ENCODE measurements at regions not wholly inside any gene's neighbourhood (a gene's known extent, or its start where the extent isn't known, plus 50 kb on each side); places are given as distances from the start of the nearest gene placed in this dataset.

GRCh38 chr1:5744911-5745799 lies 247.1 kb downstream of the NPHP4 start:
- no peak for ATAC-seq (ENCODE audit: low FRiP score)
- no peak for DNase-seq (ENCODE audit: low spot score)
- TF ChIP-seq CTCF (IDR thresholded peaks at IDR 0.05), result no peak

GRCh38 chr1:5744341-5744740 lies 247.9 kb downstream of the NPHP4 start:
- DNase-seq (ENCODE audit: low spot score) (no peak), ATAC-seq (ENCODE audit: low FRiP score) (no peak)
- no peak for TF ChIP-seq CTCF (IDR thresholded peaks at IDR 0.05)

GRCh38 chr1:5743435-5744095 lies 248.7 kb downstream of the NPHP4 start:
- DNase-seq (ENCODE audit: low spot score), result no peak
- TF ChIP-seq CTCF (IDR thresholded peaks at IDR 0.05), result no peak
- ATAC-seq (ENCODE audit: low FRiP score), result no peak

GRCh38 chr1:5742801-5743200 lies 249.4 kb downstream of the NPHP4 start:
- DNase-seq (ENCODE audit: low spot score) (no peak), ATAC-seq (ENCODE audit: low FRiP score) (no peak)
- no peak for TF ChIP-seq CTCF (IDR thresholded peaks at IDR 0.05)

GRCh38 chr1:5742032-5742431 lies 250.2 kb downstream of the NPHP4 start:
- DNase-seq (ENCODE audit: low spot score) (no peak), ATAC-seq (ENCODE audit: low FRiP score) (no peak)
- no peak for TF ChIP-seq CTCF (IDR thresholded peaks at IDR 0.05)

DNA sequence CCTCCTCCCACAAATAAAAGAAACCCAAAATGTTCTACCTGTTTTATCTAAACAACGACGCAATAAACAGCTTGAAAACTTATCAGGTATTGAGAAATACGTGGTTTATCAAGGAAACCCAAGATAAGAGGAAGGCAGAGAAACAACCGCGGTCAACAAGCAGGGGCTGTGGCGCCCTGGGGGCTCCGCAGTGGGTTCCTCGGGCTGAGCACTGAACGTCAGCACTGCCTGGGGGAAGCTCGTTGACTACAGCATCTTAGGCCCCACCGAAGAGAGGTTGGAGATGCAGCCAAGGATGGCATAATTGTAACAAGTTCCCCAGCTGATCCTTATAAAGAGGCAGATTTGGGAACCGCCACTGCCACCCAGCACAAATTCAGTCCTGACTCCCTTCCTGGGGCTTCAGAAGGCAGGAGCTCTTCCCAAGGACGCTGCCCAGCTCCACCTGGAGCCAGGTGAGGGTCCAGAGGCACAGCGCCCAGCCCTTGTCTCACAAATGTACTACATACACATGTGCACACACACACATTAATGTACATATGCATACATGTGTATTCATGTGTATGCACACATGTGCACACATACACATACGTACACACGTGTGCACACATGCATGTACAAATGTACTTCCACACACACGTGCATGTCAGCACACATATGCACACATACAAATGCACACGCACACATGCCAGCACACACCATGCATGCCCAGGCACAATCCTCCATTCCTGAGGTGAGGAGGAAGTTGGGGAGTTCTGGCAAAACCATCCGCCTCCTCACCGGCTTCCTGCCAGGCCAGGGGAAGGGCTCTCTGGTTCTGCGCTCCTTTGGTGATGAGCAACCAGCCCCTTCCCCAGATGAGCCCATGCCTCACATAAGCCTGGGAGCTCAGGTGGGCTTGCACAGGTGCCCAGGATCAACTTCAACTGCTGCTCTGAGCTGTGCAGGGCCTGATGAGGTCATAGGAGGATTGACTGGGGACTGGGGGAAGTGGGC lies 251.1 kb downstream of the NPHP4 start:
- ATAC-seq (ENCODE audit: low FRiP score), result no peak
- no peak for DNase-seq (ENCODE audit: low spot score)
- no peak for TF ChIP-seq CTCF (IDR thresholded peaks at IDR 0.05)

Data from omental fat pad (tissue), 3 donors.